ENCODE measurements at regions not wholly inside any gene's neighbourhood (a gene's known extent, or its start where the extent isn't known, plus 50 kb on each side); places are given as distances from the start of the nearest gene placed in this dataset.

DNA sequence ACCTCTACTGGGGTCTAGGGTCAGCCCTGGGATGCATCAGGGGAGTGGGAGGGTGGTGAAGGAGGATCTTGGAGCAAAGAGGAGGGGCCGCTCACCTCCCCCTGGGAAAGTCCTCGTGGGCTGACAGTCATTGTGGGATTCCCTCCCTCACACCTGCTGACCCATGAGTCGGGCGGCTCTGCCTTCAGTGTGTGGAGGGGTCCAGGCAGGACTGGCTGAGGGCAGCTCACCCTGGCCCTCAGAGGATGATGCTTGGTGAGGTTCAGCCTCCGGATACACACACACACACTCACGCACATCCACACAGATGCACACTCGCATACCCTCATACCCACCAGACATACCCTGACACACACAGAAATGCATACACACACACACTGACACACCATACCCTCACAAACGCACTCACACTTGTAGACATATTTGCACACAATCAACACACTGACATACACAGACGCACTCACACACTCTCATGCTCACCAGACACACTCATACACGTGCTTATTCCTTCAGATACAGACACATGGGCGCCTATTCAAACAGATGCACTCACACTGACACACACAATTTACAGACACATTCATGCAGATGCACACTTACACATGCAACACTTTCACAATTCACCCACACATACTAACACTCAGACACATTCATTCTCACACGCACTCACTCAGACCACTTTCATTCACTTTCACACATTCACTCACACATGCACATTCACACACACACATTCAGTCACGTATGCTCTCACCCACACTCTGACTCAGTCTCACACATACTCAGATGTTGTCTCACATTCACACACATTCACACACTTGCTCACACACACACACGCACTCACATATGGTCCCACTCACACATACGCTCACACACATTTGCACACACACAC lies 105.1 kb upstream of the RPL38 start:
- no peak for DNase-seq

DNA sequence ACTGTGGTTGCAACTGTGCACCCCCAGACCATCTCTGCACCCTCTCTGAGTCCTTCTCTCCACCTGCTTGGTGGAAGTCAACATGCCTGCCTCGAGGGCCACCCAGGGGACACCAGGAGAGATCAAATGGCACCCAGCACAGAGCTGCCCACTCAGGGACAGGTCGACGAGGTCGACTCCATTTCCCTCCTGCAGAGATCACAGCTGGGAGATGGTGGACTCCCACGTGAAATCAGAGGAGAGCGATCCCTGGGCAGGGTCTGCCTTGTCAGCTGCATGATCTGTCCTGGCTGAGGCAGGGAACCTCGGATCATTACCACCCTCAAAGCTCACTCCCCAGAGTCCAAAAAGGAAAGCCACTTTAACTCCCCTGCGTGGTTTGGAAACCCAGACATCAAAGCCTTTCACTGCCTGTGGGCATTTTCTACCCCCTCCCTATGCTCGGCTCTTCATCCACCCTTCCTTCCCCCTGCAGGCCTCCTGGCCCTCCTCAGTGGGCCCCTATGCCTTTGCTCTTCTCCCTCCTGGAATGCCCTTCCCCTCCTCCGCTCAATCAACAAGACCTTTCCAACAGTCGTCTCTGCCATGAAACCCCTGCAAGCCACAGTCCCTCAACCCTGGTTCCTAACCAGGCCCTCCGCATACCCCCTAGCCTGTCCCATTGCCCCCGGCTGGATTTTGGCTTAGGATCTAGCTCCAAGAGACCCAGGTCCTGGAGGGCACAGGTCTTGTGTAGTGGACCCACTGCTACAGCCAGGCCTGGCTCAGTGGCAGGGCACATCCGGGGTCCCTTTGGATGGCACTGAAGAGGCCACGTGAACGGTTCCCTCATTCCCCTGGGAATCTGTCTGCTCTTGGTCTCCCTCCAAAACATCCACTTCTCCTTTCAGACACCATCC lies 103.8 kb upstream of the RPL38 start:
- no peak for DNase-seq

DNA sequence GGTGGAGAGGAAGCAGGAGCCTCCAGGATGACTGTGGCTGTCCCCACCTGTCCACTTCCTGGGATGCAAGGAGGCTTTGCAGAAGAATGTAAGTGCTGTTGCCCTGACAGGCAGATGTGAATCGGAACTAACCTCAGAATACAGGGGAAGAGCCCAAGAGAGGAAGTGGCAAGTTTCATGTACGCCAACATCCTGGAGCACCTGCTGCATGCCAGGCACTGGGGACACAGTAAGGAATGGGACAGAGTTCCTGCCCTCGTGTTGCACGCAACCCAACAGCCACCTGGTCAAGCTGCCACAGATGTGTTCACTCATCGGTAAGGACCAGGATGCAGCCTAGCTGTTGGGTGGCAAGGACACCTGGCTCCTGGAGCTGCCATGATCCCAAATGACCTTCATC lies 98.6 kb upstream of the RPL38 start:
- peak in 1 of 2 donors; percentile 1 for DNase-seq

DNA sequence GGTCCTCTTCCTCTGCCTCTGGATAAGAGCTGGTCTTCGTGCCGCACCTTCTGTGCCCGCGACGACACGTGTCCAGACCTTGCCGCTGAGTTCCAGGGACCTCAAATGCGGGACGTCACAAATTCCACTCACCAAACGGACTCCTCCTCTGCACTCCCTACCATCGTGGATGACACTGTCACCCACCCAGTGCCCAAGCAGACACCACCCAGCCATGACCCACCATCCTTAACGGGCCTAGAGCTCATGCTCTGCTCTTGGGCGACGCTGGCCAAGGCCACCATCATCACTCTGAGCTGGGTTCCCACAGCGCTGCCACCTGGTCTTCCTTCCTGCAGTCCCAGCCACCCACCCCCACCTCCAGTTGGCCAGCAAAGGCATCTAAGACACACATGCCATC lies 96.4 kb upstream of the RPL38 start:
- no peak for DNase-seq

DNA sequence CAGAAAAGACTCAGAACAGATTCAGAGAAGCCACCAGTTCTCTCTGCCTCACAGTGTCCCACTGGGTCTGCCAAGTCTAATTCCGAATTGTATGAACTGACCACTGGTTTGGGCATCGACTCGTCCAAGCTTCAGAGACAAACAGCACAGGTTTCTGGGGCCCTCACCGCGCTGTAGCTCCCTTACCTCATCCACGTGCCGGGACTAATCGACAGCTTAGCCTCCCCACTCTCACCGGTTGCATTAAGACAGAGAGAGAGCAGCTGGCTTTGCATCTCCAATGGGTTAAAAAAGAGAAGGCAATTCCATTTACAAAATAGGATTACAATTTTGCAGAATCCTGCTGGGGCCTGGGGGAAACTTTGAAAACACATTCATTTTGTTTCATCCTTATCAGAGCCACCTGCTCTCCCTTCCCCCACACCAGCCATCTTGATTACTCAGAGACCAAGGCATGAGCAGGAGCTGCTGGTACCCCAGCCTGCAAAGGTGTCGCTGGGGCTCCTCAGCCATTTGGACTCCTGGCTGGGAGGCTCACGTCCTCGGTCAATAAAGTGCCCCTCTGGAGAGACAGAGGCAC lies 95.3 kb upstream of the RPL38 start:
- no peak for DNase-seq

DNA sequence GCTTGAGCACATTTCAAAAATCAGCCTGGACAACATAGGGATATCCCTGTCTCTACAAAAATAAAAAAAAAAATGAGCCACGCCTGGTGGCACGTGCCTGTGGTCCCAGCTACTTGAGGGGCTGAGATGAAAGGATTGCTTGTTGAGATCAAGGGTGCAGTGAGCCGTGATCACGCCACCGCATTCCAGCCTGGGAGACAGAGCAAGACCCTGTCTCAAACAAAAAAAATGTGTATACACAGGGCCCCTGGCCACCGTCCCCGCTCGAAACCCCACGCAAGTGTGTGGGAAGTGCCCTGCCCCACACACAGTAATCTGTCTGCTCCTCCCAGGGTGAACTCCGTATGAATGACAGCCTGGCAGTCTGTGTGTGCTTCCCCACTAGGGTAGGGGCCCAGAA lies 93.0 kb upstream of the RPL38 start:
- DNase-seq, result no peak

DNA sequence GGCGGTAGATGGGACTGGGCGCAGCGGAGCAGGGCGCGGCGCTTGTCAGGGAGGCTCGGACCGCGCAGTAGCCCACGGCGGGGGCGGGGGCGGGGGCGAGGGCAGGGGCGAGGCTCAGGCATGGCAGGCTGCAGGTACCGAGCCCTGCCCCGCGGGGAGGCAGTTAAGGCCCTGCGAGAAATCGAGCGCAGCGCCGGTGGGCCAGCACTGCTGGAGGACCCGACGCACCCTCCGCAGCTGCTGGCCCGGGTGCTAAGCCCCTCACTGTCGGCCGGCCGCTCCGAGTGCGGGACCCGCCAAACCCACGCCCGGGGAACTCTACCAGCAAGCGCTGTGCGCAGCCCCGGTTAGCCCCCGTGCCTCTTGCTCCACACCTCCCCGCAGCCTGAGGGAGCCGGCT lies 90.2 kb upstream of the RPL38 start:
- no peak for DNase-seq

DNA sequence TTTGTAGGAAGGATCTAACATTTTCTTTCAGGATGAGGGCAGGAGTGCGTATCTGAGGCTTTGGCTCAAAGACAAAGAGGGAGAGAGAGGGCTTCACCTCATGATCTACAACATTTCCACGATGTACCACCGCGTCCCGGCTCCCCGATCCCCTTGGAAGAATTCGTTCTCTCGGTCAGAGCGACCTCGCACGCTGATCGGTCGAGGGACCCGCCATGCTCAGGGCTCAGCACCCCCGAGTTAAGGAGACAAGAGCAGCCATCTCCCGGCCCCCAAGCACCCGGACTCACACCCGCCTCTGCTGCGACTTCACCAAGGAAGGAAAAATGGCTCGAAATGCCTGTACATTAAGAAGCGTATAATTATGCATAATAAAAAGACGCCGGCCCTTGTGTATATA lies 89.5 kb upstream of the RPL38 start:
- DNase-seq, result no peak

DNA sequence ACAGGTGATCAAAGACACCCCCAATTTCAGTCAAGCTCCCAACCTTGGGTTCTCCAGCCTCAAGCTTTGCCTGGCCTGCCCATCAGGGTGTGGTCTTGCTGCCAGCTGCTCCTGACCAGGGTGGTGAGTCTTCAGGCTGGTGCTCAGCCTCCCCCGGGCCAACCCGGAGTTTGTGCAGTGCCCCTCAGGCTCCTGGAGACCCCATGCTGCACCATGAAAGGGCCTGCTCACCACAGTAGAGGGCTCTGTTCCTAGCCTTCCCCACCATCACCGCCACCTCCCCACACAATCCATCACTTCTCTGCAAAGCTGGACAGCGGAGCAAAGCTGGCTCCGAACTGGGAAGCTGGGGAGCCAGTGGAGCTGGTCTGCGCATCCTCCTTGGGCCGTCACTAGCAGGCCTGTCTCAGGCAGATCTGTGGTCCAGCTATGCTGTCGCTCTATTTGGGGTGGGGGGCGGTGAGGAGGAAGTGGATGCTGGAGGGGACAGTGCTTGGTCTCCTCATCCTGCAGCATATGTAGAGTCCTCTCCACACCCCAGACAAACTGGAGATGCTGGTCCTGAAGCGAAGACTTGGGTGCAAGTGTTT lies 88.5 kb upstream of the RPL38 start:
- no peak for DNase-seq

DNA sequence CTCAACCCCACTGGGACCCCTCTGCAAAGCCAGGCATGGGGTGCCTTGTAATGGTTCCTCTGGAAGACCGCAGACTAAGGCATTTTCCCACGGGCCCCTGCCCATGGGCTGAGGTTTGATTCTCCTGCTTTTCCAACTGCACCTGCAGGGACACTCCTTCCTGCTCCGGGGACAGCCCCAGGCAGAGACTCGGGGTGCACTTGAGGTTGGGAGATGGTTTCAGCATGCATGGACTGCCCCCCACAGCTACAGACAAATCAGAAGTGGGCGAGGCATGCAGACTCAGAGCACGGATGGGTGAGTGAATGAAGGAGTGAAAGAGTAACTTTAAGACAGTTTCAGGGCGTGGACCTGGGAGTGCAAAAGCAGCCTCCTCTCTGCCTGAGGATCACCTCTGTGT lies 87.9 kb upstream of the RPL38 start:
- no peak for DNase-seq

DNA sequence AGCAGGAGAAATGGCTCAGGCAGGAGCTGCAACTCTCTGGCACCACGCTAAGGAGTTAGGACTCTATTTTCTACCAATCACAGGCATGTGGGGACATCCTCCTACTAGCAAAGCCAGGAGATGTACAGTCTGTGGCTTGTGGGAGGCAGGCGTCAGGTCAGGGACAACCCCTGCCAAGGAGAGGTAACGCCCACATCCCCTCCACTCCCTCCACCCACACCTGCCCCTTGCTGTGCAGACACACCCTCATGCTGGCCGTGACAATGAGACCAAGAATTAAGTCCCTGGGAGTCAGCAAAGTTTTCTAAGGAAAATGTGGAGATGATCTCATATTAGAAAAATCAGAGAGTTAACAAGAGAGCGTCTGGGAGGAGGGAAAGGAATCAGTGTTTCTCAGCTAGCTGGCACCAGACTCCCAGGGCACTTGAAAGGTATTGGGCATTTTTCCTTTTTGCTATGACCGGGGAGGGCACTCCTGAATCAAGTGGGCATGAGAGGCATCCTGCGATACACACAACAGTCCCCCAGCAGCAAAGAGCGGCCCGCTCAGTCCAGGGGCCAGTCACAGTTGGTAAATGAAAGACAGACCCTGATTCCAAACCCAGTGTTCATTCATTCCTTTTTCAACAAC lies 87.3 kb upstream of the RPL38 start:
- no peak for DNase-seq

DNA sequence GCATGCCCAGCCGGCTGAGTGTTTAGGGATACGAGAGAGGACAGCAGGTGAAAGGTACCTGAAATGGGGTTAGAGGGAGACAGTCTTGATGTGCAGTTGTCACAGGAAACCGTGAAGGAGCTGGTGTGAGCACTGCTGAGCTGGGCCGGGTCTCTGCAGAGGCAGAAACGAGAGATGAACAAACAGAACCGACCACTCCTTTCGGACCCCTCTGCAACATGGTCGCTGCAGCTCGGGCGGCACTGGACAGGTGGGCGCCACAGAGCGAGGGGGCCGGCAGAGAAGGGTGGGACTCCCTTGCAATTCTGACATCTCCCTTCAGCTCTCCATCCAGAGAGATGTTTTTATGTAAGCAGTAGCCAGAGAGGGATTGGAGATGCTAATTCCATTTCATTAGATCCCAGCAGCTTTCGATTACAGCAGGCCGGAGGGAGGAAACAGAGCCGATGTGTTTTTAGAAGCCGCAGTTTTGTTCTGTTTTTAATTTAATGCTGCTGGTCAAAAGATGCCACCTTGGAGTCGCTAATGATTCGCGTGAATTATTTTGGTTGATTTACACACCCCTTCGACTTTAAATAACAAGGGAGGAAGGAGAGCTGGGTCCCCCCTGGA lies 86.3 kb upstream of the RPL38 start:
- no peak for DNase-seq

DNA sequence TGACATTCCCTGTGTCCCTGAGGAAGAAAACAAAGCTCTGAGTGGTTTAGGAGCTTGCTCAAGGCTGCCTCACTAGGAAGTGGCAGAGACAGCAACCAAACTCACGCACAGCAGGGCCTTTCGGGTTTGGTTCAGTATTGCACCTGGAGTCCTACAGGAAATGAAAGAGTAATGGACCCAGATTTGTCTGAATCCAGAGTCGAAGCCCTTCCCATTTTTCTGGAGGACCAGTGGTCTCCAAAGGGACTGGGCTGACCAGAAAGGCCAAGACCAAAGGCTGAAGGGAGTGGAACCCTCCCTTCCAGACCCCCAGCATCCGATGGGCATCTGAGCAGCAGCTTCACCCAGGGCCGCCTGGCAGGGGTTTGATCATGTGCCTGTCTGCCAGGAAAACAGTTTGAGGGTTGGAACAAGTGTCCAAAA lies 85.5 kb upstream of the RPL38 start:
- no peak for DNase-seq

DNA sequence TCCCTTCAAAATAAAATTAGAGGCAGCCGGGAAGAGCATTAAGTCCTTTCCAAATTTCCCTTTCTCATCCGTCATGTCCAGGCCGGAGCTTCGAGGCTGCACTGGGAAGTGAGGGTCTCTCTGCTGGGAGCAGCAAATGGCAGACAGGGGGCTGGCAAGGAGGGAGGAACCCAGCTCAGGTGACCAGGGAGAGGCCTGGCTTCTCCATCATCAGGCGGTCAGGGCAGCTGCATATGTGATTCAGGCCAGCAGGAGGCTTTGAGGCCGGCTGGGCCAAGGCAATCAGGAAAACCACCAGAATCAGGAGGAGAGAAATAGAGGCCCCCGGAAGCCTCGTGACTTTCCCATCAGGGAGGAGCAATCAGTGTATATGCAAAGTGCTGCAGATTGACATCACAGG lies 85.0 kb upstream of the RPL38 start:
- DNase-seq, result no peak

DNA sequence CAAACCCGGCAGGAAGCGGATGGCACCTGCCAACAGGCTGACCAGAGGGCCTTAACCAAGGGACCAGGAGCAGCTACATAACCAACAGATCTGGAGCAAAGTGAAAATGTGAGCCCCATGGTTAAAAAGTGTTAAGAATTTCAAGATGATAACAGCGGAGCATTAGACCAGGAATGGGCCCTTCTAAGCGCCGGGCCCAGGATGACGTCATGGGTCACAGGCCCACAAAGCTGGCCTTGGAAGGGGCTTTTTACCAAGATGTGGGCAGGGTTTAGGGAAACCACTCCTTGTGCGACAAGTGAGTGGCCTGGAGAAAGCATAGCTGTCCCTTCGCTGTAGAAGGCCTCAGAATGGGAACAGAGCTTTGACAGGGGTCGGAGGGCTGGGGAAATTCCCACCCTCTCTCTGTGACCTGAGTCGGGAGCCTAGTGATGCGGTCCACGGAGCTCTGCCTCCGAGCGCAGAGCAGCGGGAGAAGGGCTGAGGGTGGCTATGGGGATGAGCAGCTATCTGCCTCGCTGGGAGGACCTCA lies 84.4 kb upstream of the RPL38 start:
- no peak for DNase-seq

DNA sequence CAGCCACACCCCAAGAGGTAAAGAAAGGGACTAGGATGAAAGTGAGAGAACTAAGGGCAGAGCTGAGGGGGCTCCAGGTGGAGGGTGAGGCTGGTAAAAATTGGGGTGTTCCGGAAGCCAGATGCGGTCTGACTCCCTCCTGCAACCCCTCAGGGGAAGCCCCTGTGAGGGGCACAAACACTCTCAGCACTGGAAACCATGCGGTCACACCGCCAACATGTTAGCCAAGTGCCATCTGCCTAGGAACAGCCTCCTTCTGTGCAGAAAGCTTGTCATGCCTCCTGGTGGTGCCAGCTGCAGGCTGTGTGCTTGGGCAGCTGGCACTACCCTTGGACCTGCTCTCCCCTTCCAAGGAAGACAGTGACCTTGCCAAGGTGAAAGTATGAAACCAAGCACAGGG lies 83.5 kb upstream of the RPL38 start:
- no peak for DNase-seq

DNA sequence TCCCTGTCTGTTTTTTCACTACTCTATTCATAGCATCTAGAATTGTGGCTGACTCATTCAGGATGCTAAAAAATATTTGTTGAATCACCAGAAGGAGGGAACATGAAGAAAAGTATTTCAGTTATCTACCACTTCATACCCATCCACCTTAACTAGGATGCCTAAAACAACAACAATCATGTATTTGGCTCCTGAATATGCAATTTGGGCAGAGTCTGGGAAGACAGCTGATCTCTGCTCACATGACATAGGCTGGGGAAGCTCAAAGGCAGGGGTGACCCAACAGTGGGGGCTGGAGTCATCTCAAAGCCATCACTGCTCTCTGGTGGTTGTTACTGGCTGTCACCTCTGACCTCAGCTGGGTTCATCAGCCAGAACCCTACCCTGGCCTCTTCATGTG lies 80.1 kb upstream of the RPL38 start:
- DNase-seq, result no peak

DNA sequence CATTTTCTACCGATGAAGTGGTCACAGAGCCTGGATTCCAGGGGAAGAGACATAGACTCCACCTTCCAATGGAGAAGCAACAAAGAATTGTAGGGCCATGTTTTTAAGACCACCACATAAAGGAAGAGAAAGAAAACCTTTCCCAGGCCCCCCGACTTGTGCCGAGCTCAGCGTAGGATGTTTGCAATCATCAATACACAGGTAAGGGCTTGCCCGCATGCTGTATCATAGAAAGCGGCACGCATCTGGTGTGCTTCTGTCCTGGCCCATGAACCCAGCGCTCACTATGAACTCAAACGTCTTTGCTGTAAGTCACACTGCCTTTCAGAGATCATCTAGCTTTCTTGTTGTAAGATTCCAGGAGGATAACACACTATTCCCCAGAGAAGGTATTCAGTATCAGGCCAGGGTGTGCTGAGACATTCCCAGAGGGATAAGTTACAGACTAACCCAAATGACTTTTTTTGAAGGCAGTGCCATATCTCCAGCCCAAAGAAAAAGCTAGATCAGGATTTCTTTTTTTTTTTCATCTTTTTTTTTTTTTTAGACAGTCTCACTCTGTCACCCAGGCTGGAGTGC lies 79.5 kb upstream of the RPL38 start:
- no peak for DNase-seq

DNA sequence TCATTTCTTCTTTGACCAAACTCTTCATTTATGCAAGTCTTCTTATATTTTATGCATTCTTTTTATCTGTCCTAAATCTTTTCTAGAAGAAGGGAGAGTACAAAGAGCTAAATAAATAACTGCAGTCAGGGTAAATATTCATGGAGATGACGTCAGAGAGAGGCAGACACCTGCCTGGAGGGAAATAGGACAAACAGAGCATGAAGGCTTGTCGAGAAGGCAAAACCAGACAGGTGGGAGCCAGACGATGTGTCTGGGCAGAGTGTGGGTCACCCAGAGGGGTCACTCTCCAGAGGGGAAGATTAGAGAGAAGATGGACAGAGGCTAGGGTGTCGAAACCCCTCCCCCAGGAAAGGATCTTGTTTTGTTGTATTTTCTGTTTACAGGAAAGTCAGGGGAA lies 78.3 kb upstream of the RPL38 start:
- no peak for DNase-seq

DNA sequence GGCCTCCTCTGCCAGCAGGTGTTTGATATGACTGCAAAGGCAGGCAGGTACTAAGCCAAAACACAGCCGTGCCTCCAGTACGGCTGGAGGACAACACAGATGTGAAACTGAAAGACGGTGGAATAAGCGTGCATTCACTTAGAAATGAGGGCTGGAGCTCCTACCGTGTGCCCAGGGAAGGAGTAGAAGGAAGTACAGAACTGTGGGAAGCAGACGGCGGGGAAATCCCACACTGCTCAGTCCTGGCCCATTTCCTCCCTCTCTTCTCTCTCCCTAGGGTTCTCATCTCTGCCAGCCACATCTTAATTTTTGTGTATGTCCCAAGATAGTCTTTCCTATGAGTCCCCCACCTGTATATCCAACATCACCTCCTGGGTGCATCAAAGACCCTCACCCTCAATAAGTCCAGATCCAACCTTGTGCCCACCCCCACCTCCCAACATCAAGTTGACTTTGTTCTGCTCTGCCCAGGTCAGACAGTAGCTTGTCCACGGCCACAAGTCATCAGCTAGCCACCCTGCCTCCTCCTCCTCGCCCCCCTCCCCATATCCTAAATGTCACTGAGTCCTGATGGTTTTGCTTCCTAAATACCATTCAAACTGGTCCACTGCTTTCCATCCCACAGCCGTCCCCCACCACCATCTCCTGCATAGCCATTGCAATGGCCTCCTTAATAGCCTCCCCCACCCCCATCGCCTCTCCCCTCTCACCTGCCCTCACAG lies 77.1 kb upstream of the RPL38 start:
- DNase-seq, result no peak

DNA sequence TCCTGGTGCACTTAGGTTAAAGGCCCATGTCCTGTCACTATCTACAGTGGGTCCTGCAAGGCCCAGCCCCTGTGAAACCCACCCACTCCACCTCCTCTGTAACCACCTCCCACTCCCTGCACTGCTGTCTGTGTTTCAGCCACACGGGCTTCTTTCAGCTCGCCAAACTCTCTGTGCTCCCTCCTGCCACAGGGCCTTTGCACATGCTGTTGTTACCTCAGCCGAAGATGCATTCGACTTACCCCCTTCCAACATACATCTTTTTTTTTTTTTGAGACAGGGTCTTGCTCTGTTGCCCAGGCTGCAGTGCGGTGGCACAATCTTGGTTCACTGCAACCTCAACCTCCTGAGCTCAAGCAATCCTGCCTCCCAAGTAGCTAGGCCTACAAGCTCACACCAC lies 76.5 kb upstream of the RPL38 start:
- DNase-seq, result no peak
